Testis (tissue), 2 donors: ENCODE measurements at regions not wholly inside any gene's neighbourhood (a gene's known extent, or its start where the extent isn't known, plus 50 kb on each side); places are given as distances from the start of the nearest gene placed in this dataset.

Experiments used
- POLR2A ChIP-seq: fragments of 450-650 bp; IDR thresholded peaks from one replicate; pipeline ENCODE4 v1.6.1; 2017; ENCODE audit warnings: antibody characterized with exemption, mild to moderate bottlenecking, moderate library complexity
- TF ChIP-seq, protein P1 (sequence below), 3 experiments: fragments of 450-650 bp in 2 of 3; fragments of 200-600 bp in 1 of 3; sonication (generic) in 1 of 3; IDR thresholded peaks; one replicate each; pipeline ENCODE4 v1.5.1; 2016 to 2019; ENCODE audit warnings: antibody characterized with exemption in 3 of 3, mild to moderate bottlenecking in 2 of 3, moderate library complexity in 1 of 3

DNA sequence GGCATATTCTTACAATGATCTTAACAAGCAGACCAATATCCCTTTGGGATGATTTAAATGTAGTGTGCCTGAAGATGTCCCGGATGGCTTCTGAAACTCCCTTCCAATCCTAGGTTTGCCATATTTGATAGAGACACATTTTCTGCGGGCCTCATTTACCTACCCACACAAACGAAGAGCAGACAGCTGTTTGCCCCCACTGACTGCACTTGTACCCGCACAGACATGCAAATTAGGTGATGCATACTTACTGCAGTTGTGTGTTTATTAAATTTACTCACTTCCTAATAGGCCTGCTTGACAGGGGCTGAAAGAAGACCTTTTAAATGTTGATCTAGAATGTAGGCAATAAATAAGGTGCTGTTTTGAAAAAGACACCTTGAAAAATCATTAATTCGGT lies 257.9 kb upstream of the RRP15 start:
- TF ChIP-seq, protein P1, sequence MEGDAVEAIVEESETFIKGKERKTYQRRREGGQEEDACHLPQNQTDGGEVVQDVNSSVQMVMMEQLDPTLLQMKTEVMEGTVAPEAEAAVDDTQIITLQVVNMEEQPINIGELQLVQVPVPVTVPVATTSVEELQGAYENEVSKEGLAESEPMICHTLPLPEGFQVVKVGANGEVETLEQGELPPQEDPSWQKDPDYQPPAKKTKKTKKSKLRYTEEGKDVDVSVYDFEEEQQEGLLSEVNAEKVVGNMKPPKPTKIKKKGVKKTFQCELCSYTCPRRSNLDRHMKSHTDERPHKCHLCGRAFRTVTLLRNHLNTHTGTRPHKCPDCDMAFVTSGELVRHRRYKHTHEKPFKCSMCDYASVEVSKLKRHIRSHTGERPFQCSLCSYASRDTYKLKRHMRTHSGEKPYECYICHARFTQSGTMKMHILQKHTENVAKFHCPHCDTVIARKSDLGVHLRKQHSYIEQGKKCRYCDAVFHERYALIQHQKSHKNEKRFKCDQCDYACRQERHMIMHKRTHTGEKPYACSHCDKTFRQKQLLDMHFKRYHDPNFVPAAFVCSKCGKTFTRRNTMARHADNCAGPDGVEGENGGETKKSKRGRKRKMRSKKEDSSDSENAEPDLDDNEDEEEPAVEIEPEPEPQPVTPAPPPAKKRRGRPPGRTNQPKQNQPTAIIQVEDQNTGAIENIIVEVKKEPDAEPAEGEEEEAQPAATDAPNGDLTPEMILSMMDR (IDR thresholded peaks at IDR 0.05) = no peak
- TF ChIP-seq POLR2A = no peak
